ENCODE measurements at regions not wholly inside any gene's neighbourhood (a gene's known extent, or its start where the extent isn't known, plus 50 kb on each side); places are given as distances from the start of the nearest gene placed in this dataset.
A peak's percentile ranks its signal among the peaks of the same experiment; 100 is the strongest.

DNA sequence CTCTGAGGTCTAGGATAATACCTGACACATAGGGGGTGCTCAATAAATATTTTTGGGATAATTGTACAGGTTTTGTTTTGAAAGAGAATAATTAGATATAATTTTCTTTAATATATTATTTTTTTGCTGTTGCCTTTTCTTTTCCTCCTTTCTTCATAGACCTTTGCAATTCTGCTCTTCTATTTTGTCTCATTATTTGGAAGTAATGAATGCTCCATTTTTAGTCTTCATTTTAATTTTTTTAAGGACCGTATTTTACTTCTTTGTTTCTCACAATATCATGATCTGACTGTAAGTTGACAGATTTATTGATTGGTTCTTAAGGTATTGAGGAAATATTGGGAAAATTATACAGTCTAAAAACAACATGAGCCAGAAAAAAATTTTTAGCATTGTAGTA lies 150.5 kb upstream of the TMC3 start:
- 27 to 100% (median 94%) methylated on average over 1 of the region's 1 CpG; no CpG with 5 or more reads in 1 of the 10 experiments for WGBS, 10 experiments
- Histone ChIP-seq H3K27ac (no peak overlapping the region), H3K4me1 (replicated peaks in 1 of 2) (peaks cover 0 to 4% of the 10 kb centered on the region in 2 donors), H3K4me3 (no peak overlapping the region)
- in situ Hi-C loops (cut with MboI; ENCODE audit: low pct_unique_long_range_greater_than_20kb in 2 of 9, low sequenced_read_pairs in 9 of 9, unreplicated experiment in 9 of 9): no loop called here
- no peak for ATAC-seq (replicated peaks in 6 of 8)

DNA sequence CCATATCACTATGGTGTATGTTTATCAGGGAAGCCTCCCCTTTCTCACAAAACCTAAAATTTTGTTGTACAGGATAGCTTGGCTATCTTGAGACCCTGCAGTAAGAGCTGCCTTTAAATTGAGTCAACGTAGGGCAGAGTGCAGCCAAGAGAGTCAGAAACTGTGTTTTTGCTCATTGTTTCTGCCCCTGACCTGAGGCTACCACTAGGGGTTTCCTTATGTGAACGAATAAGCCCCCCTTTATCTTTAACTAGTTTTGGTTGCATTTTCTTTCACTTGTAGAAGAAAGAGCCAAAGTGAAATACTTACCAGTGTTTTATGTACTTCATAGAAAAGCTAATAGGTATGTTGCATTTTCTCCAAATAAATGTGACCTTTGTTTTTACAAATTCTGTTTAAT lies 149.9 kb upstream of the TMC3 start:
- in situ Hi-C loops (cut with MboI; ENCODE audit: low pct_unique_long_range_greater_than_20kb in 2 of 9, low sequenced_read_pairs in 9 of 9, unreplicated experiment in 9 of 9): no loop called here
- 0 to 100% (median 63%) methylated on average over 1 to 2 of the region's 2 CpGs for WGBS, 10 experiments
- H3K27ac ChIP-seq: no peak overlapping the region
- no peaks in the 10 kb centered on the region for H3K4me1 ChIP-seq (replicated peaks in 1 of 2)
- ATAC-seq (replicated peaks in 6 of 8): no peak
- H3K4me3 ChIP-seq: no peak overlapping the region

DNA sequence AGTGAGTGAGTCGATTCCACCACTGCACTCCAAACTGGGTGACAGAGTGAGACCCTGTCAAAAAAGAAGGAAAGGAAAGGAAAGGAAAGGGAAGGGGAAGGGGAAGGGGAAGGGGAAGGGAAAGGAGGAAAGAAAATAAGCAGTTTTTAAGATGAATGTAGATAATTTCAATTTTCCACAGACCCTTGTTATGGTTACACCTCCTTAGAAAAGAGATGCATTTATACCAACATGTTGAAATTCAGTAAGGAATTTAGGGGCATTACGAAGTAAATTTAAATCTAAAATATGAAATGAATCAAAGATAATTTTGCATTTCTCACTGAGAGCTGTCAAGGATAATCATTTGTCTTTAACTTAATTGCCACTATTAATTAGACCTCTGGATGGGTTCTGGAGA lies 146.5 kb upstream of the TMC3 start:
- WGBS, 10 experiments: 29 to 100% (median 80%) methylated on average over 1 of the region's 2 CpGs; no CpG with 5 or more reads in 3 of the 10 experiments
- H3K27ac ChIP-seq: no peak overlapping the region
- in situ Hi-C loops (cut with MboI; ENCODE audit: low pct_unique_long_range_greater_than_20kb in 2 of 9, low sequenced_read_pairs in 9 of 9, unreplicated experiment in 9 of 9): no loop called here
- no peak for ATAC-seq (replicated peaks in 6 of 8)
- no peak overlapping the region for H3K4me3 ChIP-seq
- H3K4me1 ChIP-seq (replicated peaks in 1 of 2): no peaks in the 10 kb centered on the region

DNA sequence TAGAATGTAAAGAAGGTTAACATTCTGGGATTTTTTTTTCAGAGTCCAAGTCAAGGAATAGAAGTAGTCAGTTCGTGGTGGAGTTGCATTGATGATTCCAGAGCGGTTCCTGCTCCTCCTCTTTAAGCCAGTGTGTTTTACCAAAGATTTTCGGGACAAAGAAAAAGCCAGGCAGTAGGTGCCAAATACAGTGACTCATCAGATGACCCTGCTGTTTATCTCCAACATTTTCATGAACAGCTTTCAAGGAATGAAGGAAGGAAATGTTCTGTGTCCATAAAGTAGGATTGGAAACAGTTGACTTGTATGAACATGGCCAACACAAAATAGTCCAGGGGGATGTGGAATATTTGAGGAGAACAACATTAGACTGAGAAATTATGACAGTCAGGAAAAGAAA lies 142.4 kb upstream of the TMC3 start:
- Histone ChIP-seq H3K4me1 (replicated peaks in 1 of 2) (no peaks in the 10 kb centered on the region), H3K27ac (no peak overlapping the region), H3K4me3 (no peak overlapping the region)
- in situ Hi-C loops (cut with MboI; ENCODE audit: low pct_unique_long_range_greater_than_20kb in 2 of 9, low sequenced_read_pairs in 9 of 9, unreplicated experiment in 9 of 9): no loop called here
- WGBS, 10 experiments: 11 to 90% (median 43%) methylated on average over 1 to 3 of the region's 3 CpGs; no CpG with 5 or more reads in 1 of the 10 experiments
- ATAC-seq (replicated peaks in 6 of 8): peak in 2 of 8 experiments; percentile 18 to 31

DNA sequence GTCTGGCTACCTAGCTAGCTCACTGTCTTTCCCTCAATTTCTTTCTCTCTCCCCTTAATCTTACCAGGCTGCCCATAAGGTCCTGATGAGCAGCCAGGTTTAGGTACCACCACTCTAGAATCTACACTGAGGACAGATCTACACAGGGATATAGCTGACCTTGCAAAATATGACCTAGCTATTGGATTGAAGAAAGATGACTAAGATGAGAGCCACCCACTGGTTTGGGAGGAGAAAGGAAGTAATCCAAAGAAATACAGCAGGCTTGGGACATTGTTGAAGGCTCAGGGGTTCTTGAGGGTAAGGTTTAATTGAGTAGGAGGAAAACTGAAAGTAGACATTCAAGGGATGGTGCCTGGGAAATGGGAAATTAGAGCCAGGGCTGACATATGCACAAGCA lies 142.0 kb upstream of the TMC3 start:
- no peak overlapping the region for H3K4me3 ChIP-seq
- H3K27ac ChIP-seq: no peak overlapping the region
- in situ Hi-C loops (cut with MboI; ENCODE audit: low pct_unique_long_range_greater_than_20kb in 2 of 9, low sequenced_read_pairs in 9 of 9, unreplicated experiment in 9 of 9): no loop called here
- H3K4me1 ChIP-seq (replicated peaks in 1 of 2): no peaks in the 10 kb centered on the region
- ATAC-seq (replicated peaks in 6 of 8): peak in 2 of 8 experiments; percentile 32 to 56

DNA sequence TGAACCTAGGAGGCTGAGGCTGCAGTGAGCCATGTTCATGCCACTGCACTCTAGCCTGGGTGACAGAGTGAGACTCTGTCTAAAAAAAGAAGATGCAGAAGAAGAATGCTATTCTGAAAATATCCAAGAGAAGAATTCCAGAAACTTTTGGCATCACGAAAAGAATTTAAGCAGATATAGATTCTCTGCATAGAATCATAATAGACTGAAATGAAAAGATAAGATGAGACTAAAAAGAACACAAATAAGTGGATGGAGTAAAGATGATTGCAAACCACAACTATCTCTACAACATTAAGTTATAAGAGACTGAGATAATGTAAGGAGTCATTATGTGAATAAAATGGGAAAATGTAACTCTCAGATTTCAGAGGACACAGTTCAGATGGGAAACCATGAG lies 140.7 kb upstream of the TMC3 start:
- Histone ChIP-seq H3K4me3 (no peak overlapping the region), H3K4me1 (replicated peaks in 1 of 2) (no peaks in the 10 kb centered on the region), H3K27ac (no peak overlapping the region)
- in situ Hi-C loops (cut with MboI; ENCODE audit: low pct_unique_long_range_greater_than_20kb in 2 of 9, low sequenced_read_pairs in 9 of 9, unreplicated experiment in 9 of 9): no loop called here
- ATAC-seq (replicated peaks in 6 of 8): no peak
- WGBS, 10 experiments: 71 to 100% (median 85%) methylated on average over 1 of the region's 1 CpG

DNA sequence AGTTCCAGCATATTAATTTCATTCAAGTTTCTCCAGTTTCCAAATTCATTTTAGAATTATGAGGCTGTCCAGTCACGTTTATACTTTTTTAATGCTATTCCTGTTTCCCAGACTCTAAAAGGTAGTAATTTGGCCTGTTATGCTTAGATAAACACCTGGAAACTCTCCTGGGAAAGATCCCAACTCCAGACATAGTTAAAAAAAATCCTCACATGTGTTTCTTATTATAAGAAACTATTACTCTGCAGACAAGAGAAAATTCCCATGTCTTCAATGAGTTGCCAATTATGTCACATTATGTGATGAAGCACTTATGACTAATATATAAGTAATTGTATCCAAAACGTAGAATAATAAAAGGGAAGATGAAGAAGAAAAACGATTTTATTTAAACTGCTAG lies 137.1 kb upstream of the TMC3 start:
- no peak overlapping the region for H3K4me3 ChIP-seq
- ATAC-seq (replicated peaks in 6 of 8): no peak
- no peak overlapping the region for H3K27ac ChIP-seq
- WGBS, 10 experiments: 0 to 69% (median 24%) methylated on average over 2 to 3 of the region's 3 CpGs; no CpG with 5 or more reads in 1 of the 10 experiments
- in situ Hi-C loops (cut with MboI; ENCODE audit: low pct_unique_long_range_greater_than_20kb in 2 of 9, low sequenced_read_pairs in 9 of 9, unreplicated experiment in 9 of 9): no loop called here
- H3K4me1 ChIP-seq (replicated peaks in 1 of 2): no peaks in the 10 kb centered on the region

DNA sequence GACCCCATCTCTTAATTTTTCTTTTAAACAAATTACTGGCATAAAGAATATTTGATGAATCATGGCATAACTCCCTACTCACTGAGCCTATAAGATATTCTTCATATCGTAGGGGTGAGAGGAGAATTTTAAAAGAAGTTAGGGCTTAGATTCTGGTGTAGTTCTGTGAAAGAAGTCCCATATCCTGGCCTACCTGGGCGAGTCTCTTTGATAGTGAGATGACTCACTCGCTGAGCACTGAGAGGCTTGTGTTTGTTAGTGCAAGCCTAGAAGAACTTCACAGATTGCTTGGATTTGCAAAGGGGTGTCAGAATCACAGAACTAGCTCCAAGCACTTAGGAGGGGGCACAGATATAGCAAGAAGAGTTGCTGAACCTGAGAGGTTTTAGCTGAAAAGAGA lies 133.8 kb upstream of the TMC3 start:
- no peak overlapping the region for H3K27ac ChIP-seq
- no peak overlapping the region for H3K4me3 ChIP-seq
- WGBS, 10 experiments: 63 to 90% (median 80%) methylated on average over 1 to 3 of the region's 3 CpGs; no CpG with 5 or more reads in 2 of the 10 experiments
- H3K4me1 ChIP-seq (replicated peaks in 1 of 2): no peaks in the 10 kb centered on the region
- no peak for ATAC-seq (replicated peaks in 6 of 8)
- in situ Hi-C loops (cut with MboI; ENCODE audit: low pct_unique_long_range_greater_than_20kb in 2 of 9, low sequenced_read_pairs in 9 of 9, unreplicated experiment in 9 of 9): no loop called here

DNA sequence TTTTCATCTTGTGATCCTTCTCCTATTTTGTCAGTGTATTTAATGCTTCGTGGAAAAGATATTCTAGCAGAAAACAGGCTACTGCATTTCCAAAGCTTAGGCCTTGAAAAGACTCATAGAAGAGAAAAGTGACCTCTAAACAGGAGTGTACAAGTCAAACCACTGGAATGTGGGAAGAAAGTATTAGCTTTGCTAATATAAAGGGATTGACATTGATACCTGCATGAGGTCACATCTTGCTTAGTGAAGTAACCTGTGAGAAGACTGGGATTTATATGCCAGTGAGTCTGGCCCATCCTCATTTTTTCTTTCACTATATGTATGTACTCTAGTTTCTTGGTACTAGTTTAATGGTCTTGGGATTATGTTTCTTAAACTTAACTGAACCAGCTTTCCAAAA lies 132.9 kb upstream of the TMC3 start:
- no peak for ATAC-seq (replicated peaks in 6 of 8)
- WGBS, 10 experiments: 50 to 100% (median 78%) methylated on average over 1 of the region's 1 CpG; no CpG with 5 or more reads in 4 of the 10 experiments
- no peak overlapping the region for H3K4me3 ChIP-seq
- H3K4me1 ChIP-seq (replicated peaks in 1 of 2): no peaks in the 10 kb centered on the region
- in situ Hi-C loops (cut with MboI; ENCODE audit: low pct_unique_long_range_greater_than_20kb in 2 of 9, low sequenced_read_pairs in 9 of 9, unreplicated experiment in 9 of 9): no loop called here
- H3K27ac ChIP-seq: no peak overlapping the region

DNA sequence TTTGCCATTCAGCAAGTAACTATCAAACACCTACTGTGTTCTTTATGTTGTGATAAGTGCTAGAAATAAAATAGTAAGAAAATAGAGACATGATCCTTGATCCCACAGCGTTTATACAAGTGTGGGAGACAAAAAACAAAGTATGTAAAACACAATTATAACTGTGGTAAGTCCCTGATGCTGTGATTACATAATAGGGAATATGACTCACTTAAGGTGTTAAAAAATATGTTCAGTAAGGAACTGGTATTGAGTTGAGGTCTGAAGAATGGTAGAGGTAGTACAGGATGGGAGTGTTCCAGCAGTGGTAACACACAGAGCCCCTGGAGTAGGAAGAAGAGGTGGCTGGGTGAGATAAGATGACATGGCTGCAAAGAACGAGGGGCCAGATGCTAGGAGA lies 132.1 kb upstream of the TMC3 start:
- WGBS, 10 experiments: 20 to 86% (median 60%) methylated on average over 1 to 2 of the region's 2 CpGs; no CpG with 5 or more reads in 5 of the 10 experiments
- Histone ChIP-seq H3K4me1 (replicated peaks in 1 of 2) (no peaks in the 10 kb centered on the region), H3K4me3 (no peak overlapping the region), H3K27ac (no peak overlapping the region)
- no peak for ATAC-seq (replicated peaks in 6 of 8)
- in situ Hi-C loops (cut with MboI; ENCODE audit: low pct_unique_long_range_greater_than_20kb in 2 of 9, low sequenced_read_pairs in 9 of 9, unreplicated experiment in 9 of 9): no loop called here

DNA sequence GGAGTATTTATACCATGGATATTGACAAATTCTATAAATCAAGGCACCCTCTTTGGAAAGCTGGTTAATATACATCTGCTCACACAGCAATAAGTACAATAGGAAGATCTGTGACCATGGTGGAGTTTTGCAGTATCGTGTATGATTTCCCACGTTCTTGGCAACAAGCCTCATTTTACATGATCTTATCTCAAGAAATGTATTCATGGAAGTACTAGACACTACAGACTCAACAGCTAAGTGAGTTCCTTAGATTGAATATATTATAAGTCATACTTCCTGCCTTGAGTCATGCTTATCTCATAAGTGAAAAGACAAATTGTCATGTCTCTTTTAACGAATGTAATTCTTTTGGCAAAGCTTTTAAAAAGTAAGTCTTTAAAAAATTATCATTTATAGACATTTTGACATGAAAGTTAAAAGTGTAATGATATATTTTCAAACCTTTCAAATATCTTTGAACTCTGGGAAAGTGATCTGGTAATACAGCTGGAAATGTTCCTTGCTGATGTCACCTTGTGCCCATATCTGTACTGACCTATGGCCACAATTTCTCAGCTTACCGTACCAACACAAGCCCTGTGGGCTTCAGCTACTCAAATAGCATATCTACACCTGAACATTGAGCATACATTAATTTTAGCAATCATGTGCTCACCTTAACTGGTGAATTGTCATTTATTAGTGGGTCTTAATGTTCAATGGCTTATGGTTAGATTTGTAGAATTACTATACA lies 130.3 kb upstream of the TMC3 start:
- in situ Hi-C loops (cut with MboI; ENCODE audit: low pct_unique_long_range_greater_than_20kb in 2 of 9, low sequenced_read_pairs in 9 of 9, unreplicated experiment in 9 of 9): no loop called here
- Histone ChIP-seq H3K4me3 (no peak overlapping the region), H3K4me1 (replicated peaks in 1 of 2) (no peaks in the 10 kb centered on the region), H3K27ac (no peak overlapping the region)
- WGBS, 10 experiments: 4 to 100% (median 85%) methylated on average over 2 to 4 of the region's 4 CpGs; no CpG with 5 or more reads in 1 of the 10 experiments
- ATAC-seq (replicated peaks in 6 of 8): no peak

DNA sequence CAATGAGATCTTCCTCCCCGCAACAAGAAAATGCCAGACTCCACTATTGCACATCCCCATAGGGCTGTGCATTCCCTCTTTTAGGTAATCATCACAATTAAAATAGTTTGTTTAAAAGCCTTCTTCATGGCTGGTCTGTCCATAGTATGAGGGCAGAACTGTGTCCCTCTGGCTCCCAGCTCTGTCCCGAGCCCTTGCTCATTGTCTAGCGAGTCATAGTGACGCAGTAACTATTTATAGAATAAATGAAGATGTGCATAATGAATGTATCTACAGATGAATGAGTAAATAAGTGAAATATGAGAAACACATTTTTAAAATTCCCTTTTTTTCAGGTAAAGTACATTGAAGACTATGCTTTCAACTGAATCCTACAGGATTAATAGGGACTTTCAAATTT lies 128.4 kb upstream of the TMC3 start:
- 28 to 100% (median 94%) methylated on average over 1 to 4 of the region's 4 CpGs; no CpG with 5 or more reads in 1 of the 10 experiments for WGBS, 10 experiments
- in situ Hi-C loops (cut with MboI; ENCODE audit: low pct_unique_long_range_greater_than_20kb in 2 of 9, low sequenced_read_pairs in 9 of 9, unreplicated experiment in 9 of 9): no loop called here
- Histone ChIP-seq H3K4me1 (replicated peaks in 1 of 2) (no peaks in the 10 kb centered on the region), H3K27ac (no peak overlapping the region), H3K4me3 (no peak overlapping the region)
- peak in 2 of 8 experiments; percentile 25 to 63 for ATAC-seq (replicated peaks in 6 of 8)

DNA sequence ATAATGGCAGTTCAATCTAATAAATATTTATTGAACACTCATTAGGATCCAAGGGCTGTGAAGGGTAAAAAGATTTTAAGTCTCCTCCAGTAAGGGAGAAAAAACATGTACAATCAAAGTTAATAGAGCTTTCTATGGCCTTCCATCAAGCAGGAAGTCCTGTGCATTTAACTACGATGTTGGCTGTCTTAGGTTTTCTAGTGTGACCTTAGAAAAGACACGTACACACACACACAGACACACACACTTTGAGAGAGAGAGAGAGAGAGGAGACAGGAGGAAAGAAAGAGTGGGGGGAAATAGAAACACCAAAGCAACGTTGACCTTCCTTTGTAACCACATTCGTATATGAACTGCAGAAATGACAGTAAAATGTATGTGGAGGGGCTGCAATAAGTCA lies 126.1 kb upstream of the TMC3 start:
- no peak overlapping the region for H3K4me3 ChIP-seq
- in situ Hi-C loops (cut with MboI; ENCODE audit: low pct_unique_long_range_greater_than_20kb in 2 of 9, low sequenced_read_pairs in 9 of 9, unreplicated experiment in 9 of 9): no loop called here
- H3K4me1 ChIP-seq (replicated peaks in 1 of 2): no peaks in the 10 kb centered on the region
- no peak overlapping the region for H3K27ac ChIP-seq
- 43 to 100% (median 90%) methylated on average over 1 to 4 of the region's 4 CpGs; no CpG with 5 or more reads in 1 of the 10 experiments for WGBS, 10 experiments
- ATAC-seq (replicated peaks in 6 of 8): no peak

DNA sequence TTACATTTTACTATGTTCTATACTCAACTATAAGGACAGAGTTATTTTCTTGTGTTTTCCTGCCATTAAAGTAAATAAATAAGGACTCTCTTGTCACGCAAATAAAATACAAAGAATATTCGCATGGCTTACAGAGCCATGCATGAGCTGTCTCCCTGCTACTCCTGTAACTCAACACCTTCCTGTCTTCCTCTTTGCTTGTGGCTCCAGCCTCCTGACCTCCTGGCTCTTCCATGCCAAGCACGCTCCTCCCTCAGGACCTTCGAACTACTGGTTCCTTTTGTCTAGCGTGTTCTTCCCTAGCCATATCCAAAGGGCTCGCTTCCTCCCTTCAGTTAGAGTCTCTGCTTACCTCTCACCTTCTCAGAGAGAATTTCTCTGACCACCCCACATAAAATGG lies 124.3 kb upstream of the TMC3 start:
- Histone ChIP-seq H3K4me1 (replicated peaks in 1 of 2) (no peaks in the 10 kb centered on the region), H3K4me3 (no peak overlapping the region), H3K27ac (no peak overlapping the region)
- peak in 1 of 8 experiments; percentile 61 for ATAC-seq (replicated peaks in 6 of 8)
- 81 to 100% (median 85%) methylated on average over 1 to 6 of the region's 6 CpGs; no CpG with 5 or more reads in 1 of the 10 experiments for WGBS, 10 experiments
- in situ Hi-C loops (cut with MboI; ENCODE audit: low pct_unique_long_range_greater_than_20kb in 2 of 9, low sequenced_read_pairs in 9 of 9, unreplicated experiment in 9 of 9): loop anchor here in 2 of 9 experiments (10.0 to 25.0 kb wide), 3 partner anchors 289 to 439 kb away; no protein-coding TSS in a partner anchor

Data from motor neuron (in vitro differentiated cells).